GM18858 (cell line): ENCODE measurements at regions not wholly inside any gene's neighbourhood (a gene's known extent, or its start where the extent isn't known, plus 50 kb on each side); places are given as distances from the start of the nearest gene placed in this dataset.

Source experiments
- ATAC-seq: cut with Tn5 transposase; IDR thresholded peaks from one replicate; pipeline ENCODE4 v1.9.1; 2021; ENCODE audit not compliant: unreplicated experiment

DNA sequence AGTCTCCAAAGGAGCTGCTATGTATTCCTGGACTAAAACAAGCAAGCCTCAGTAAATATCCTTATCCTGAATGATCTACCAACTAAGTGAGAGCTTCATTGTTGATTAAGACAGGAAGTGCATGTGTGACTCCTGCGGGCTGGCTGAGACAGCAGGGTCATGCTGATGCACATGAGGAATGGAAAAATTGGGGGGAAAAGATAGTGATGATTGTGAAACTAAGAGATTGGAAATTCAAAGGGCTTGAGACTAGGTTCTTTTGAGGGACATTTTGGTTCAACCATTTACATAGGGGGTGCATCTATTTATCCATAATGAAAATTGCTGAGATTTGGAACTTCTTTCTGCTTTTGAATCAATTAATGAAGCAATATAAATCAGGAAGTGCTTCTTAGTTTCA is 61.1 kb upstream of the C1QTNF7 start:
- ATAC-seq = no peak

DNA sequence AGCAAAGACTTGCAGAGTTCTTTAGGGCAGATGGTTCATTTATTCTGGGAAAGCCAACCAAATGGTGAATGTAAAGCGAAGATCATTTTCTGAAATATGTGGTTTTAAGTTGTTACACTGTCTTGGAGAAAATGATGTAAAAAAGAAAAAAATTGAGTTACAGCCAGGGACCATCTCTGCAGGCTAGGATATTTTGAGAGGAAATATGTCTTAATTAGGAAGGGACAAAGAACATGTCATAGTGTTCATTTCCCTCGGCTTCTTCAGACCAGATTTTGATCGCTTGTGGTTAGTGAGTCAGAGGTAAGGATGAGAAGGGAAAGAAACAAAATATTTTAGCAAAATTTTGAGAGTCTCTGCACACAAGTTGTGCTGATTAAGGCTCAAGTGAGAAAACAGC is 59.0 kb upstream of the C1QTNF7 start:
- no peak for ATAC-seq

DNA sequence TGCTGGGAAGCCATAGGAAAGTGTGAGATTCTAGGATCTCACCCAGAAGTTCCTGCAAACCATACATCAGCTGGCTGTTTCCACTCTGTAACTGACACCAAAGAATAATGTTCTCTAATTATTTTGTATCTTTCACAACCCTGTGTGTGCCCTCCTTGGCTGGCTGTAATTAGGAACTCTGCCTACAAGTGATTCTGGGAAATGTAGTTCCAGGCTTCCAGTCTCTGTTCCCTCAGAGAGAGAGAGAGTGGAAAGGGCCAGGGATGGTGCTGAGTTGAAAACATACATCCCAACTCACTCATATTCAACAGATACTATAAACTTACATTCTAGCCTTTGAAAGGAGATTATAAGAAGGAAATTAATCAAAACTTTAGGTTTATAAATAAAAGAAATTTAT is 57.5 kb upstream of the C1QTNF7 start:
- ATAC-seq = no peak

DNA sequence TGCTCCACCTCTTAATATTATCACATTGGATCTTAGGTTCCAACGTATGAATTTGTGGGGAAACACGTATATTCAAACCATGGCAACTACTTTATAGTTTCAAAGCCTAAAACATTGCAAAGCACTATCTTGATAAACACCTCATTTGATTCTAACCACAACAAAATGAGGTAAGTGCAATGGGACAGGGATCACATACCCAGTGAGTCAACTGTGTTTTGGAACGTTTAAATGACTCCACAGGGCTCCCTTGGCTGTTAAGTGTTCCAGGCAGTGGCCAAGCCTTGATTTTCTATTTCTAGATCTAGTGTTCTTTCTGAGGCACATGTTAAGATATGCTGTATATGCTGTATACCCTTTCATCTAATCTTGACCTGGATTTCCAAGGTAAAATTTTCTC is 54.5 kb upstream of the C1QTNF7 start:
- ATAC-seq = no peak

DNA sequence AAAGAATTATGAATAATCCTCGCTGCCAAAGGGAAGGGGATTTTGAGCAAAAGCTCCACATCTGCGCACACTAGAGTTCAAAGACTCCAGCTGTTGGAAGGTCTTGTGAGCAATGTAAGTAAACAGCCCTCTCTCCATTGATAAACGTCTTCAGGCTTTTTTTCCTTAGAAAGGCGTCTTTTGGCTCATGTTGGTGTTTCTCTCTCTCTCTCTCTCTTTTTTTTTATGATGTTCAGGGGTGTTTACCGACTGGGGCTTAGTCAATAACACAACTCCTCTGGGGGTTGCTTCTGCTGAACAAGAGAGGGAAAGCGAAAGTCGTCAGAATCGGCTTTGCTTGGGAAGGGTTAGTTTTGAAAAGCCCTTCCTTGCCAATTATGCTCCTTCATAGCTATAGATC is 53.2 kb upstream of the C1QTNF7 start:
- ATAC-seq = no peak

DNA sequence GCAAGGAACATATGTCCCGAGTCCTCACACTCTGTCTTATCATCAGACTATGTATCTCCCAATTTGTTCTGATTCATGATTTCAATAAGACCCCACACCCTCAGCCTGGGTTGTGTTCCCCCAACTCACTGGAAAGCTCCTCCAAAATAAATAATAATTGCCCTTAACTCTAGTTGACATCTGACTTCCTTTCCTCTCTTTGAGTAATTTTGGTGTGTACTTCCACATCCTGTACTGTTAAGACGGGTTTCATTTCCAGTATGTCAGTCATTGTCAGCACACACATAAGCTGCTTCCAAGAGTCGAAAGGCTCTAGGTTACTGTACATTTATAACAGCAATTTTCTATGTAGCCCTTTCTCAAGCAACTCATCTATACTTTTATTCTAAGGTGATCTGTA is 52.2 kb upstream of the C1QTNF7 start:
- no peak for ATAC-seq

DNA sequence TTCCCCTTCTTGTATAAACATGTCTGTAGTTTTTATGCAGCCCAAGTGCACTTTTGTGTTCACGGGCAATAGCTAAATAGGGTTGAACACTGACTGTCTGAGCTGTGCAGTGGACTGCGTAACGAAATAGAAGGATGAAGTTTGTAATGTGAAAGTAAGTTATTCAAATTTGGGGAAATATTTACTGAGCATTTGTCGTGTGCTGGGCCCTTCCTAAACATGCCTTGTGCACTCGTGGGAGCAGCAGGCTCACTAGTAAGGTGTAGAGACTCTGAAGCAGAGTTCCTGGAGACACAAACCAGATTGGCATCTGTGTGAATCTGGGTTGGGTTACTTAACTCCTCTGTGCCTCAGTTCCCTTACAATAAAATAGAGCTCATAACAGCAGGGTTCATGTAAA is 51.7 kb upstream of the C1QTNF7 start:
- no peak for ATAC-seq

DNA sequence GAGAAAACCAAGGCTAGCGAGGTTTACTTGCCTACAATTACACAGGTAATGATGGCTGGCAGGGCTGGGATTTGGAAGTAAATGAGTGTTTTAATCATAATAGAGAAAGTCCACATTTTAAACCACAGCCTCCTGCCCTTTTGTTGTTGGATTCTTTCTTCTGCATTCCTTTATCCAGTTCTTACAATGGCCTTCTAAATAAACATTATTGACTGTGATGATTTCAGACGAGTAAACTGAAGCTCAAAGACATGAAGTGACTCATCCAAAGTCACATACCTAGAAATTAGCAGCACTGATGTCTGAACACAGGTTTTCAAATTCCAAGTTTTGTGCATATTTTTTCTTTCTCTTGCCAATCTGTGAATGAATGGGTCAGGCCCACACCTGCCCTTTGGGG is 51.2 kb upstream of the C1QTNF7 start:
- ATAC-seq = no peak
